ENCODE measurements at regions not wholly inside any gene's neighbourhood (a gene's known extent, or its start where the extent isn't known, plus 50 kb on each side); places are given as distances from the start of the nearest gene placed in this dataset.
"Not testable (repeated sequence)": the region's sequence is repeated elsewhere in the genome, so short reads cannot be mapped to it uniquely, and the experiment has no call there.

DNA sequence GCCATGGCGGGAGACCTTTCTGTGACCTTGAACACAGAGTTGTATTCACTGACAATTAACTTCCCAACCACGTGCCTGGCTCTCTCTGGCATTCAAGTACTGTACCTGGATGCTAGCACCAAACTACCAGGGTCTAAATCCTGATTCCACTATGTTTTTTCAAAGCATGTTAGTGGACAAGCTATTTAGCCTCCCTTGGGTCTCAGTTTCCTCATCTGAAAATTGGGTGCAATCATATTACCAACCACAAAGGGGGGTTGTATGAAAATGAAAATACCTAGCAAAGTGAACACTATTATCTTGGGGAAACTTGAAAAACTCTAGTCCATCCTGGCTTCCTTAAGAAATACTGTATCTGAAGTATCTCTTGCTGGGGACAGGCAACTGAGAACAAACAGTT is 308.7 kb upstream of the SGK1 start:
- no peak overlapping the region for H3K4me3 Mint-ChIP-seq
- H3K27me3 Mint-ChIP-seq: no peaks in the 10 kb centered on the region
- no peaks in the 10 kb centered on the region for H3K36me3 Mint-ChIP-seq
- H3K4me1 Mint-ChIP-seq: peaks cover 6% of the 10 kb centered on the region
- H3K9me3 Mint-ChIP-seq: no peaks in the 10 kb centered on the region
- H3K27ac Mint-ChIP-seq: no peak overlapping the region
- DNase-seq: no peak

DNA sequence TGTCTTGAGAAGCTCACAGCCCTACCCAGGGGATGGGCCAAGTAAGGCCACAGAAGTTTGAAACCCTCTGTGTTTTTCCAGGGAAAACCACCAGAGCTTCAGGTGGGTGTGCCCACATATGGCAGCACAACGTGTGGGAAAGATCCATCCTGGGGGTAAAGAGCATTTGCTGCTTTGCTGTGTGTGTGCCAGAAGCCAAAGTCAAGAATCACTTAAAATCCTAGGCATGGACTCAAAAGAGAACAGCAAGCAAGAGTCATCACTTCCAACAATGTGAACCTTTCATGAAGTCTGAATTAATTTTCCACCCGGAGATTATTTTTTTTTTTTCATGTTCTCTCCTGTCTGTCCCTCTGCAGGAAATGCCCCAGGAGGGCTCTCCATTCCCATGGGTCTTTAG is 308.2 kb upstream of the SGK1 start:
- H3K9me3 Mint-ChIP-seq: no peaks in the 10 kb centered on the region
- no peaks in the 10 kb centered on the region for H3K36me3 Mint-ChIP-seq
- no peak for DNase-seq
- H3K27ac Mint-ChIP-seq: no peak overlapping the region
- peaks cover 5% of the 10 kb centered on the region for H3K4me1 Mint-ChIP-seq
- no peaks in the 10 kb centered on the region for H3K27me3 Mint-ChIP-seq
- H3K4me3 Mint-ChIP-seq: no peak overlapping the region

DNA sequence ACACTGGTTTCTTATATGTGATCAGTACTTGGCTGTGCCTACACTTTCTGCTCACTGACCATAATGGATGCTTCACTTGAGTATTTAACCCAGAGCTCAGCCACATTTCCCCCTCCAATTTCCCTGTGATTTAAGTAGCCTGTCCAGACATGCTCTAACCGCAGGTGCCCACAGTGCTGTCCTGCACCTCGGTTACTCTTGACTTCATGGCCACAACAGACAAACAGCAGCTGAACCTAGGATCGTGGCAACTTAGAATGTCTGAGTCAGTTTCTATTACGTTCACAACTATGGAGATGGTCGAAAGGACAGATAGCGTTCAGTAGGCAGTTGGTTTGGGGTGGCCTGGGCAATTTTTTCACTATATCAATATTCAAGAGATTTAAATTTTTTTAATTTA is 306.9 kb upstream of the SGK1 start:
- H3K27me3 Mint-ChIP-seq: no peaks in the 10 kb centered on the region
- no peak overlapping the region for H3K4me3 Mint-ChIP-seq
- peaks cover 4% of the 10 kb centered on the region for H3K4me1 Mint-ChIP-seq
- no peaks in the 10 kb centered on the region for H3K36me3 Mint-ChIP-seq
- no peak for DNase-seq
- H3K27ac Mint-ChIP-seq: no peak overlapping the region
- no peaks in the 10 kb centered on the region for H3K9me3 Mint-ChIP-seq

DNA sequence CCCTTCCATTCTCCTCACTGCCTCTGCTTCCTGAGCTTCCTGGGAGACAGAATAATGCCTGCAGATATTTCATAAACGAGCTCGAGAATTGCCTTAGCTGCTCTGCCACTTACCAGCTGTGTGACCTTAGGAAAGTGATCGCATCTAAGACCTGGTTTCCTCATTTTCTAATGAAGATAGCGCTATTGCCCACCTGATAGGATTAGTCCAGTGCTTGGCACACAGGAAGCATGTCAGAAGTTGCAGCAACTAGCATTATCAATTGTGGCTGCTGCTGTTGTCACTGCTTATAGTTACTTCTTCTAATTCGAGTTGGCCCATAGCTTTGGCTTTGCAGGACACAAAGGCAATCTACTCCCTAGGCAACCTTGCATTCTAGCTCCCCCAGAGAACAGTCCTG is 305.5 kb upstream of the SGK1 start:
- Mint-ChIP-seq H3K36me3 (no peaks in the 10 kb centered on the region), H3K4me1 (peaks cover 4% of the 10 kb centered on the region), H3K4me3 (no peak overlapping the region), H3K27me3 (no peaks in the 10 kb centered on the region), H3K27ac (no peak overlapping the region), H3K9me3 (no peaks in the 10 kb centered on the region)
- DNase-seq: no peak

DNA sequence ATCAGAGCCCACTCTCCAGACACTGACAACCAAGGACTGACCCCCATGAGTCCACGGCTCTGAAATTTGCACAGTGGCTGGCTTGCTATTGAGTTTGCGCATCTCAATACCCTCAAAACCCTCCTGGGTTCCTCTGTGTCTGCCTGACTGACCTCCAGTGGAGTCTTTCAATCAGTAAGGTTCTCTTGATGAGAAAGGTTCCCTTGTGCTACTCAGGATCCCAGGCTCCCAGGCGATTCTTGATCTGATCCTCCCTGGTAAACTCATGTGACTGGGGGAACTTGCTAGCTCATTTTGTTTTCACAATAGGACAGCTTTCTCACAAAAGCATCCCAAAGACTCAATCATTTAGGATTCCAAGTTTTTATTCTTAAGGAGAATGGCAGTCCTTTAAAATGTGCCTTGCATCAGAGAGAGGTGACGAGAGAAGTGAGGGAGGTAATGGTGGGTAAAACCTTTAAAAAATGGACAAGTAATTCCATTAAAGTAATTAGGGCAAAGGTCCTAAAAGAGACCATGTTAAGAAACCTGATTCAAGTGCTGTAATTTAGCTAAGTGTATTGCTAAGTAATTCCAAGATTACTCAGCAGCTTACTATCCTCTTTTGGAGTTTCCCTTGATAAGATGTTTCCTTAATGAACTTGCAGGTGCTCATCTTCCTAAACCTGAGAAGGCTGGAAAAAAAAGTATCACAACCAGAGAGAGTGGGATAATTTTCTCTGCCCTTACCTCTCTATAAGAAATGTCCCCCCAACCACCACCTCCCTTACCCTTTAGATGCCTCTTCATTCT is 304.7 kb upstream of the SGK1 start:
- DNase-seq: no peak
- Mint-ChIP-seq H3K4me3 (no peak overlapping the region), H3K9me3 (no peaks in the 10 kb centered on the region), H3K36me3 (no peaks in the 10 kb centered on the region), H3K4me1 (peaks cover 4% of the 10 kb centered on the region), H3K27me3 (no peaks in the 10 kb centered on the region), H3K27ac (no peak overlapping the region)

DNA sequence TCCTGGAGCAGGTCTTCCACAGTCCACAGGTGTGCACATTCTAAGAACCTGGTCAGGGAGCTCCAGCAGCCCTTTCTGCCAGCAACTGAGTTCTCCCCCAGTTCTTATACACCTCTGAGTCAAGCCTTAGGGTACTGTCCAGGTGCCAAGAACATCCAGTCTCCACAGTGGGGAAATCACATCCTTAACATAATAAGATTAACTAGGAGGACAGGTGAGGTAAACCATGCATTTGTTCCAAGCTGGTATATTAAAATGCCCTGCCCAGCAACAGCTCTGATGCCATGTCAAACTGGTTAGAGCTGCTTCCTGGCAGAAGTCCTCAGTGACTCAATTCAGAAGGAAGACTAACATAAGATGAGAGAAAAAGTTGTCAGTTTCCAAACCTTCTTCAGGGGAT is 303.9 kb upstream of the SGK1 start:
- Mint-ChIP-seq H3K27ac (no peak overlapping the region), H3K36me3 (no peaks in the 10 kb centered on the region), H3K9me3 (no peaks in the 10 kb centered on the region), H3K4me1 (peaks cover 4% of the 10 kb centered on the region), H3K27me3 (no peaks in the 10 kb centered on the region), H3K4me3 (no peak overlapping the region)
- no peak for DNase-seq

DNA sequence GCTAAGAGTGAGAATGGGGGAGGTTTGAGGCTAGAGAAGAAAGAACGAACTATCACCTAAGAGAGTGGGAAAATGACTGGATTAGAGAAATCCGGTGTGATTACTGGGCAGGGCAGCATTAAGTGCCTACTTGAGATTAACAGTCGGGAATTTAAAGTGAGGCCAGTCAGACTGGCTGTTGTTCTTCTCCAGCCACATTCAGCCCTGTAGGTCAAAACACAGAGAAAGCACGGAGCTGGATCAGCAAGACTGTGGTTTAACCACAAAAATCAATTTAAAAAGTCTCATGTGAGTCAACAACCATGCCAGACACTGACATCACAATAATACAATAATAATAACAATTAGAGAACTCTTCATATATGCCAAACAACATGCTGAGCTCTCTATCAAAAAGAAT is 301.9 kb upstream of the SGK1 start:
- H3K27ac Mint-ChIP-seq: no peak overlapping the region
- no peaks in the 10 kb centered on the region for H3K36me3 Mint-ChIP-seq
- no peak for DNase-seq
- H3K4me1 Mint-ChIP-seq: peaks cover 4% of the 10 kb centered on the region
- H3K4me3 Mint-ChIP-seq: no peak overlapping the region
- peaks cover 1% of the 10 kb centered on the region for H3K9me3 Mint-ChIP-seq
- no peaks in the 10 kb centered on the region for H3K27me3 Mint-ChIP-seq

DNA sequence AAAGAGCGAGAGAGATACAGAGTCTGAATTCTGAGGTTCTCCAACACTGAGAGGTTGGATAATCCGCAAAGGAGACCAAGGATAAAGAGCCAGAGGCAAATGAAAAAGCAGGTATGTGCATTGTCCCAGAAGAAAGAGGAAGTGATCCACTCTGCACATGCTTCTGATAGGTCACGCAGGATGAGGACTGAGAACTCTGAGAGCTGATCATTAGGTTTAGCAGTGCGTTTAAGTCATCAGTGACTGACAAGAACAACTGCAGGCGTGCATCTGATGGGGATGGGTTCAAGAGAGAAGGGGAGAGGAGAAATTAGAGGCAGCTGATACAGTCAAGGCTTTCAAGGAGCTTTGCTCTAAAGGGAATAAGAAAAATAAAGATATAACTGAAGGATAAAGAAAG is 301.2 kb upstream of the SGK1 start:
- H3K4me3 Mint-ChIP-seq: no peak overlapping the region
- H3K36me3 Mint-ChIP-seq: no peaks in the 10 kb centered on the region
- H3K9me3 Mint-ChIP-seq: peaks cover 2% of the 10 kb centered on the region
- no peak overlapping the region for H3K27ac Mint-ChIP-seq
- DNase-seq: no peak
- peaks cover 4% of the 10 kb centered on the region for H3K4me1 Mint-ChIP-seq
- H3K27me3 Mint-ChIP-seq: no peaks in the 10 kb centered on the region

DNA sequence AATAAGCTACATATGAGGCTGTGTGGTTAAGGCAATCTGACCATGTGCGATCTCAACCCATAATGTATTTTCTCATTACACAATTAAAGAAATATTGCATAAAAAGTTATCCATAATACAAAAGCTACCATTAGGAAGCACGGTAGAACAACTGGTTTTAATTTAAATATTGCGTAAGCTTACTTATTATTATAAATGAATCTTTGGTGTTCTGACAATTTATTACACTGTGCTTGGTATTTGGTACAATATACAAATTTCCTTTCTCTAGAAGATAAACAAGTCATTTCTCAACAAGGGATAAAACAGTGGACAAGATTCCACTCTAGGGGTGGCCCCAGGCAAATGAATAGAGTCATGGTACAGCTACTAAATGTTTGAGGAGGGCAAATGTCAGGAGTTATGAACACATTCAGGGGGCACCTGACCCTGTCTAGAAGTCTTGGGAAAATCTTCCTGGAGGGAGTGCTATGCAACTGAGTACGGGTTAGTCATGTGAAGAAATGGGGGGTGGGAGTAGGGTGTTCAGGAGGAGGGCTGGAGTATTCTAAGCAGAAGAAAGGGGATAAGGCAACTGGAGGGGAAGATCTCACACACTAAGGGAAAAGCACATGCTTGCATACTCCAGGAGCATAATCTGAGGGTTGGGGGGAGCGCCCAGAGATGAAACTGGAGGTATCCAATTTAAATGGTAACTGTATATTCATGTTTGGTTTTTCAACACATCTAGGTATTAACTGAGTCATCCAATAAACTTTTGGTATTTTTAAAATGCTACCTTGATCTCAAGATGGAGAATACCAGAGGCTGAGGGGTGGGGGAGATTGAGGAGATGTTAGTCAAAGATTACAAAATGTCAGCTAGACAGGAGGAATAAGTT is 296.9 kb upstream of the SGK1 start:
- Mint-ChIP-seq H3K4me3 (no peak overlapping the region), H3K9me3 (peaks cover 2% of the 10 kb centered on the region), H3K27ac (no peak overlapping the region), H3K36me3 (no peaks in the 10 kb centered on the region), H3K4me1 (no peaks in the 10 kb centered on the region), H3K27me3 (no peaks in the 10 kb centered on the region)
- DNase-seq: no peak

DNA sequence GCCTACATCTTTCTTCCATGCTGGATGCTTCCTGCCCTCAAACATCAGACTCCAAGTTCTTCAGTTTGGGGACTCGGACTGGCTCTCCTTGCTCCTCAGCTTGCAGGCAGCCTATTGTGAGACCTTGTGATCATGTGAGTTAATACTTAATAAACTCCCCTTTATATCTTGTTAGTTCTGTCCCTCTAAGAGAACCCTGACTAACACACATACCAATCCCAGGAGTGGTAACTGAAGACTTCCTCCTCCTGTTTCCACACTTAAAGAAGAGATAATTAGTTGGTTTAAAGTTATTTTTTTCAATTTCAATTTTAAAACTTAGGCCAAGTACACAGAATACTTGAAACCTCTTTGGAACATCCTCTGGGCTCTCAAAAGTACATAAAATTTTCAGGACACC is 294.2 kb upstream of the SGK1 start:
- H3K36me3 Mint-ChIP-seq, H3K4me1 Mint-ChIP-seq, H3K9me3 Mint-ChIP-seq, H3K4me3 Mint-ChIP-seq, H3K27me3 Mint-ChIP-seq, H3K27ac Mint-ChIP-seq, DNase-seq: not testable (repeated sequence)

DNA sequence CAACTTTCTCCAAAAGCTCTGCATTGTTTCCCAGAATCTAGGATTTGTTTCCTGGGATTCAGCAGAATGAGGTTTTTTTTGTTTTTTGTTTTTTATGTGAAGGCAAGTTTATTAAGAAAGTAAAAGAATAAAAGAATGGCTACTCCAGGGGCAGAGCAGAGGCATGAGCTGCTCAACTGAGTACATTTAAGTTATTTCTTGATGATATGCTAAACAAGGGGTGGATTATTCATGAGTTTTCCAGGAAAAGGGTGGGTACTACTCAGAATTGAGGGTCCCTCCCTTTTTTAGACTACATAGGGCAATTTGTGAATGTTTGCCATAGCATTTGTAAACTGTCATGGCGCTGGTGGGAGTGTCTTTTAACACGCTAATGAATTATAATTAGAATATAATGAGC is 292.5 kb upstream of the SGK1 start:
- Mint-ChIP-seq H3K27me3 (no peaks in the 10 kb centered on the region), H3K36me3 (no peaks in the 10 kb centered on the region), H3K4me3 (no peak overlapping the region), H3K9me3 (peaks cover 2% of the 10 kb centered on the region), H3K4me1 (no peaks in the 10 kb centered on the region), H3K27ac (no peak overlapping the region)
- DNase-seq: no peak

DNA sequence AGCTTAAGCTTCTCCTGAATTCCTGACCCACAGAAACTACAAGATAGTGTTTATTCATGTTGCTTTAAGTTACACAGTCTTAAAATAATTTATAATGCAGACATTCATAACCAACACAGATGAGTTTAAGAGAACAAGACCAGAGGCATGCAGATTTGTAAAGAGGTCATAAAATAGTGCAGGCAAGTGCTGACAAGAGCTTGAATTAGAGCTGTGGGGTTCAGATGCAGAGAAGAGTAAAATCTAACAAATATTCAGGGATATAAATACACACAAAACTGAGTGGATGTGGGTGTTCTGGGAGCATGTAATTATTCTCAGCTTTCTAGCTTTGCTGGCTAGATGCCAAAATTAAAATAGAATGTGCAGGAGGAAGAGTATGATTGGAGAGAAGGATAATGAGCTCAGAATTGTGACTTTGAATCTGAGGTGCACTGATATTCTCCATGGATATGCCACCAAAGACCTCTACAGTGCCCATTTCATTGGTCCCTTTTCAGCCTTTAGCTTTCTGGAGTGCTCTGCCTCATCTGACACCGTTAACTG is 291.9 kb upstream of the SGK1 start:
- peaks cover under 1% of the 10 kb centered on the region for H3K9me3 Mint-ChIP-seq
- no peaks in the 10 kb centered on the region for H3K4me1 Mint-ChIP-seq
- H3K27me3 Mint-ChIP-seq: no peaks in the 10 kb centered on the region
- H3K4me3 Mint-ChIP-seq: no peak overlapping the region
- DNase-seq: no peak
- no peak overlapping the region for H3K27ac Mint-ChIP-seq
- no peaks in the 10 kb centered on the region for H3K36me3 Mint-ChIP-seq

DNA sequence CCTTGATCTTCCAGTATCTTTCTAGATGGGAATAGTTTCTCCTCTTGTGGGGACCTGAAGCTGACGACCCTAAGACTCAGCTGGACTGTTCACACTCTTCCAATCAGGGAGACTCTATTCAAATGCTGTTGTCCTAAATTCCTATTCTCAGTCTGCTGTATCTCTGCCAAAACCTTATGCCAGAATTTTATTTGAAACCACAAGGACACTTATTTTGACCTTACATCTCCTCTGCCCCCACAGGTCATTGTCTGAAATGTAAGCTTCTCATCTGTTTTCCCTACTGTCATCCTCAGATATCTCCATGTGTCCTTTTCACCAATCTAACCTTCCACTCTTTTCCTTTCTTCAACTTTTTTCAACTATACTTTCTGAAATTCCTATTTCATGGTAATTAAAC is 289.5 kb upstream of the SGK1 start:
- Mint-ChIP-seq H3K4me3 (no peak overlapping the region), H3K27ac (no peak overlapping the region), H3K27me3 (no peaks in the 10 kb centered on the region), H3K9me3 (no peaks in the 10 kb centered on the region), H3K36me3 (no peaks in the 10 kb centered on the region), H3K4me1 (no peaks in the 10 kb centered on the region)
- DNase-seq: no peak

DNA sequence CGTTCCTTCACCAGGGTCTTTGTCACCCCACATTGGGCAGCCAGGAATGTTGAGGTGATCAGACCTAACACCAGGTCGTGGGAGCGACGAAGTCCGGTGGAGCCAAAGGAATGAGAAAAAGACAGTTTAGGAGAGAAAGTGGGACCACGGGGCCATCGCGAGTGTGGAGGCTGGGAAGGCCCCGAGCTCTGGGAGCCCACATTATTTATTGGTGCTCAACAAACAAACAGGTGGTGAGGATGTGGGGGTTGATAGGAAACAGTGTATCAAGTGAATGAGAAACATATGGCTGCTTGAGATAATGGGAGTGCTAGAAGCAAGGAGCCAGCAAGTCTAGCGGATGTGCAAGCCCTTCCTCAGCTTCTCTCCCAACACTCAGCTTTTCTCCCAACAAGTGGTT is 287.1 kb upstream of the SGK1 start:
- Mint-ChIP-seq H3K27me3 (no peaks in the 10 kb centered on the region), H3K36me3 (peaks cover 3% of the 10 kb centered on the region), H3K4me3 (no peak overlapping the region), H3K4me1 (no peaks in the 10 kb centered on the region), H3K9me3 (peaks cover 11% of the 10 kb centered on the region), H3K27ac (no peak overlapping the region)
- DNase-seq: no peak

DNA sequence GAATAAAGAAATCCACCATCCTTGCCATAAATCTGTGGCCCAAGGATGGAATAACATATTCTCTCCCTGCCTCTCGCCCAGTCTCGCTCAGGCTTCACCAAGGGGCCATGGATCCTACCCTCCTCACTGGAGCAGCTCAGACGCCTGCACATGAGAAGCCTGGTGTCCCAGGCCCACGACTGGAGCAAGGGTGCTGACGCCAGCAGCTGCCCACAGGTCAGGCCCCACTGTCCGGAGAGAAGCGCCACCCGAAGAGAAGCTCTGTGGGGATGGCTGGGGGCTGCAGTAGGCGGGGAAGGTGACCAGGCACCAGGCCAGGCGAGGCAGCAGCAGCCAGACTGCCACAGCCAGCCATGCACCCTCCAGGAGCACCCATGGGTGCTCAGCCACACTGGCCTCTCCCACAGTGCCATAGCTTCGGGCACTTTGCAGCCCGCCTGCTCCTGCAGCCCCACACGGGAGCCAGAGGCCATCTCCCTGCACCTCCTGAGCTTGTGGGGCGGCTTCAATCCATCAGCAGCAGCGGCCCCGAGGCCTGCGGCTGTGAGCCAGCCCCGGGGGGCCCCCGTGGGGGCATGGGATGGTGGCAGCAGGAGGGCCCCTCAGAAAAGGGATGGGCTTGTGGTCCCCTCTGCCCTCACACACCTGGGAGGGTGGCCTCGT is 286.2 kb upstream of the SGK1 start:
- Mint-ChIP-seq H3K36me3 (peaks cover 3% of the 10 kb centered on the region), H3K4me1 (no peaks in the 10 kb centered on the region), H3K27ac (no peak overlapping the region), H3K9me3 (peaks cover 11% of the 10 kb centered on the region), H3K27me3 (no peaks in the 10 kb centered on the region), H3K4me3 (no peak overlapping the region)
- no peak for DNase-seq
